ENCODE measurements at regions not wholly inside any gene's neighbourhood (a gene's known extent, or its start where the extent isn't known, plus 50 kb on each side); places are given as distances from the start of the nearest gene placed in this dataset.
"Not testable (repeated sequence)": the region's sequence is repeated elsewhere in the genome, so short reads cannot be mapped to it uniquely, and the experiment has no call there.

DNA sequence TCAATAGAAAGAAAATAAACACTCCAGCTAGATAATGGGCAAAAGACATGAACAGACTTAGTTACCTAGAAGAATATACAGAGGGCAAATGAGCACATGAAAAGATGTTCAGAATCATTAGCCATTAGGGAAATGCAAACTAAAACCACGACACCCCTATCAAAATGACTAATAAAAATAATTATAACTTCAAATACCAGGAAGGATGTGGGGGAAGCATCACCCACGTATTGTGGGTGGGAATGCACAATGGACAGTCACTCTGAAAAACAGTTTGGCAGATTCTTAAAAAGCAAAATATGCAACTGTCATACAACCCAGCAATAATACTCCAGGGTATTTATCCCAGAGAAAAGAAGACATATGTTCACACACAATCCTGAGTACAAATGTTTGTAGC lies 92.6 kb downstream of the DLL1 start:
- DNase-seq (ENCODE audit: low read depth, low spot score), result no peak

DNA sequence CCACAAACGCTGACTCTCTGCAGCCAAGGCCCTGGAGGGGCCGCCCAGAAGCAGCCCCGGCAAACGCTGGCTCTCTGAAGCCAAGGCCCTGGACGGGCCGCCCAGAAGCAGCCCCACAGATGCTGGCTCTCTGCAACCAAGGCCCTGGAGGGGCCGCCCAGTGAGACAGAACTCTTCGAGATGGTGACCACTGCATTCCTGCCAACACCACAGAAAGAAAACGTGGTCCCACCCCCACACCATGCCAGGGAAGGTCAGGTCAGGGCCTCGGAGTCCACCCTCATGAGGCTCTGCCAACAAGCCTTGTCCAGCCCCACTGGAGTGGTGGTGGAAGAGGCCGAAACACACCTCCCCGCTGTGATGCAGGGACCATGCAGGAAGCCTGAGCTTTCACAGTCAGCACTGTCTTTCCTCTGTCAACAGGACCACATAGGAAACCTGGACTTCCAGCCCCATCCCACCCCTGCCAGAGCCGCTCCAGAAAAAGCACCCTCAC lies 97.5 kb downstream of the DLL1 start:
- DNase-seq (ENCODE audit: low read depth, low spot score), result no peak

DNA sequence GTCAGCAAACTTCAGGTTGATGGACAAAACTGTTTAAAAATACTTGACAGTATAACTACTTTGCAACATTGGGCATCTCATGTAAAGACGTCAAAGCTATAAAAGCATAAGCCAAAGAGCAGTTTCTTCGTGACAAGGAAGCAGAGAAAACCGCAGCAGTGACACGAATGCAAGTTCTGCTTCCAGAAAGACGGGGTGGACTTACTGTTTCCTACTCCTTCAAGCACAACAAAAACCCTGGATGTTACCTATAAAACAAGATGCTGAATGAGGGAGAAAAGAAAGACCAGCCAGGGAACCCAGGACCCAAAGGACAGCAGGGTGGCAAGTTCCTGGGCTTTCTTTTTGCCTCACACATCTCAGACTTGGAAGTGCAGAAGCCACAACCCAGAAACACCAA lies 98.0 kb downstream of the DLL1 start:
- no peak for DNase-seq (ENCODE audit: low read depth, low spot score)

DNA sequence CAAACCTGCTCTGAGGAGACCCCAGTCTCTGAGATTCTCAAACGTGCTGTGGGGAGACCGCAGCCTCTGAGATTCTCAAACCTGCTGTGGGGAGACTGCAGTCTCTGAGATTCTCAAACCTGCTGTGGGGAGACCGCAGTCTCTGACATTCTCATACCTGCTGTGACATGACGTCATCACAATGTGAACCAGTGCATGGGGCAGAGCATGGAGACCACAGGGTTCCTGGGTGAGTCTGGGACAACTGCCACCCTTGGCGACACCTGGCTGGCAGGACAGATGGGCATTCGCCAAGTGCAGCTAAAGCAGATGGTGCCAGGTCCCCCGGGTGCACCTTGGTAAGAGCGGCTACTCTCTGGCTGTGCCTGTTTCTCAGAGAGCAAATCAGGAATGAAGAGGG lies 98.8 kb downstream of the DLL1 start:
- DNase-seq (ENCODE audit: low read depth, low spot score), result not testable (repeated sequence)

DNA sequence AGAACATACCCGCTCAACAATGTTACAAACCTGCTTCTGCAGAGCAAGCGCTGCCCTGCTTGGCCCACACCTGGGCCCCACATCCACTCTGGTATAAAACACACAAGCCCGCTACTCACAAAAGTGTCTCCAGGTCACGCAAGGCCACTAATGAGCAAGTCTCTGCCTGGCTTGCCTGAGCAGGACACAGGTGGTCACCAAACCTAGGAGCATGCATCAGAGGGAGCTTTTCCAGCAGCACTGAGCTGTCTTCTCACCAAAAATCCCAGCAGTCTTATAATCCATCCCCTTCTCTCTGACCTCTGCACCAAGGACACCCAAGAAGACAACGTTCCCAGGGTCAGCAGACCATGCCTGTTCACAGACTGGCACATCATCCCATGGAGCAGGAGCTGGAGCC lies 100.8 kb downstream of the DLL1 start:
- no peak for DNase-seq (ENCODE audit: low read depth, low spot score)

DNA sequence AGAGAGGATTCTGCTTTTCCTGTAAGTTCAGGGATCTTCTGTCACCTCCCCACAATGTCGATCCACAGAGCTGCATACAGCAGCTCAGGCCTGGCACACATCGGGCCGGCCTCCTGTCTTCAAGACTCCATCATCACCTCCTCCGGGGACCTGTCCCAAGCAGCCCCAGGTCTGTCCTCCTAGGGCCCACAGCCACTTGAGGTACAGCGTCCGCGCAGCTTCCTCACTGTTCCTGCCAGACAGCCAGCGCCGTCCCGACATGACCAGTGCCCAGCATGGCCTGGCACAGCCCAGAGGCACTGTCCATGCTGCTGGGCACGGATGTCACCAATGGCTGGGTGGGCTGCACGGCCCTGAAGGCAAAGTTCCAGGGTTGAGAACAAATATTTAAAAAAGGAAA lies 101.6 kb downstream of the DLL1 start:
- no peak for DNase-seq (ENCODE audit: low read depth, low spot score)

DNA sequence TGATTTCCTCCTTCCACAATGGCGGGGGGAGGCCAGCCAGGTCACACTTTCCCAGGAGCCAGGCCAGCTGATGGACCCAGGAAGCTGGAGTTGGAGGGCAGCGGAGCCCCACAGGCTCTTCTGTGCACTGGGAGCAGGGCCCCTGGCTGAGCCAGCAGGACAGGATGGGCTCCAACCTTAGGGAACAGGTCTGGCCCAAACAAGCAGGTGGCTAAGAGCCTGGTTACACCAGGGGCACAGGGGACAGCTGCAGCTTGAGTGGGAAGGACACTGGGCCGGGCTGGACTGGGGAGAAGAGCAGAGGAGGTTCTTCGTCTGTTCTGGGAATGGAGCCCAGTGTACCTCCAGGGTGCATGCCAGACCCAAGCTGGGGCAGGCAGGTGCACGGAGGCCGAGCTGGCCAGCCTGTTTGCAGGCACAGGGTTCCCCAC lies 102.3 kb downstream of the DLL1 start:
- no peak for DNase-seq (ENCODE audit: low read depth, low spot score)

DNA sequence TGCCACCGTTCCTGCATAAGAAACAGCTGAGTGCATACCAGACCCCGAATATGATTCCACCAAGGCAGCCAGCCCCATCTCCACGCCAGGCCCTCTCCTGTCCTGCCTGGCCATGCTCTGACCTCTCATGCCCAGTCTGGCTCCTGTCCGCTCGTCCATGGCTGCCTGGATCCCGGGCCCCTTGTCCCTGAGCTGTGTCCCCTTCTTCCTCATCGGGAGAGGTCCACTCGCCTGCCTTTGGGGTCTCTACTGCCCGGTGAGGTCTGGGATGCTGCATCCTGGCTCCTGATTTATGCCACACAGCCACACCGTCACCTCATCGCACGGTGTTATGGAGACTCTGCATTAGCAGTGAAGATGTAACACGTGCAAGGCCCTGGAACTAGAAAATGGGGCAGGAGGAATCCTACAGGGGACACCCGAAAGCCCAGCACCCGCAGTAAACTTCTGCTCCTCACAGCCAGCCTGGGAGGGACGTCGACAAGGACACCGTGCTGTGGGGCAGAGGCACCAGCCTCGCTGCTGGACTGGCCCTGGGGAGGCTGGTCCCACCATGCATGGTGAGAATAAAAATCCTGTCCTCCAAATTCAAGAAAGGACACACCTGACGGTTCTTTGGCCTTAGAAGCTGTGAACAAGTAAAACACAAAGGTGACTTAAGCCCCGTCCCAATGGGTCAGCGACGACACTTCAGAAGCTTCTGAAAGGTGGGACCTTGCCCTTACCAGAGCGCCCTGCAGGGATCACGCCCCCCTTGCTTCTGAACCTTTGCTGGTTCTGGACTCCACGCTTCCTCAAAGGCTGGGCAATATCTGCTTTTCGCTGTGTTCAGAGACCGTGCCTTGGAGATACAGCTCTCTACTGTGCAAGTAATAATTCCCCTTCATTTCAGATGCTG lies 103.0 kb downstream of the DLL1 start:
- no peak for DNase-seq (ENCODE audit: low read depth, low spot score)

DNA sequence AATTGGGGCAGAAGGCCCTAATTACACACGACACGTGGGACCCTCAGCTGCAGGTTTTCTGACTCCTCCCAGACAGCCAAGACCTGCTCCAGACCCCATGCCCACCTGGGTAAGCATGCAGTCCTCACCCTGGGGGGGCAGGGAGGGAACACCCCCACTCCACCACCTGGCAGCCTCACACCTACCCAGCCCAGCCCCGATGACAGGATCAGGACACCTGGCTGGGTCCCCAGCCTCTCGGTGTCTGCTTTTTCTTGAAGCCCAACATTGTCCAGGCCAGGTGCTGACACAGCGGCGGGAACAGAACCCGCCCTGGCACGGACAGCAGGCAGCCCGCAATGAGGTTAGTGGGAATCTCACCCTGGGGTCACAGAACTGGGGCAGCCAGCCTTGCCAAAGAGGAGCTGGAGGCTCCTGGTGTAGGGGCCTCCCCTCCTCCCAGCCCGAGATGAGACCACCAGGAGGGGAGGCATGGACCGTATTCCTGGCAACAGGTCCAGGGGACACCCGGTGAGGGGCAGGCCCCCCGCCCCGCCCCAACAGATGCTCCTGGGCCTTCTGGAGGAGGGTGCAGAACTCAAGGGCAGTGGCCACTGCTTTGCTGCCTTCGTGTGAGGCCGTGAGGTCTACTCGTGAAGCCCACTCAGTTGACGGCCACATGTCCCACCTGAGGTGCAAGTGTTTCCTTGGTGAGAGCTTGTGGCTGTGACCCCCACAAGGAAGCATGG lies 103.8 kb downstream of the DLL1 start:
- DNase-seq (ENCODE audit: low read depth, low spot score), result no peak

DNA sequence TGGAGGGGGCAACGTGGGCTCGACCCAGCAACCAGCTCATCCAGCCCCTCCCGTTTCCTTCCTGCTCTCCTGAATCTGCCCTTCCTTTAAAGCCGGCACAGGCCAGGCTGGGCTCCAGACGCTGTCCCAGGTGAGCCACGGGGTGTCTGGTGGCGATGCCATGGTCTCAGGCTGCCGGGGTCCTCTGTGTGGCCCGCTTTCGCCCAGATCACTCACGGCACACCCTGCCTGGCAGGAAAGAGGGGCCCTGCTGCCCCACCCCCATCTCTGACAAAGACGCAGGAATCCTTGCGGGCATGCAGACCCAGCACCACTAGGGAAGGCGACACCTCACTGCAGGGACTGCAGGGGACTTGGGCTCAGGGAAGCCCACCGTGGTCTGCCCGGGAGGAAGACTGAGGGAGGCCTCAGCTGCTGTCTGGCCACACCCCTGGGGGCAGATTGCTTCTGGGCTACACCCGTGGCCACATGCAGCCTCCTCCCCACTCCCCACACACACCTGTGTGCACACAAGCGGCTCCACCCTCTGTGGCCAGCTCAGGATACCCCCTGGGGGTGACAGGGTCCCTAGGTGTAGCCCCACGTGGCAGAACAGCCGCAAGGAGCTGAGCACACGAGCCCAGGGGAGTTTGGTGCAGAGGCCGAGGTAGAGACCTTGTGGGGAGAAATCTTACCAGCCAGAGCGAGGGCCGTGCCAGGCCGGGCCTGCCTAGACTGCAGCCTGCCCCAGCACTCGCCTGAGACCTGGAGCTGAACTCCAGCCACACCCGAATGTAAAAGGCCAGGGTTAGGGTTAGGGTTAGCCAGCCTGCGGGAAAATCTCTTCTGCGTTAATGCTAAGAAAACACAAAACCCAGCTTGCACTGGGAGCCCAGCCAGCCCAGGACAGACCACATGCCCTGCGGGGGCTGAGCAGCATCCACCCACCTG lies 104.6 kb downstream of the DLL1 start:
- DNase-seq (ENCODE audit: low read depth, low spot score), result no peak

DNA sequence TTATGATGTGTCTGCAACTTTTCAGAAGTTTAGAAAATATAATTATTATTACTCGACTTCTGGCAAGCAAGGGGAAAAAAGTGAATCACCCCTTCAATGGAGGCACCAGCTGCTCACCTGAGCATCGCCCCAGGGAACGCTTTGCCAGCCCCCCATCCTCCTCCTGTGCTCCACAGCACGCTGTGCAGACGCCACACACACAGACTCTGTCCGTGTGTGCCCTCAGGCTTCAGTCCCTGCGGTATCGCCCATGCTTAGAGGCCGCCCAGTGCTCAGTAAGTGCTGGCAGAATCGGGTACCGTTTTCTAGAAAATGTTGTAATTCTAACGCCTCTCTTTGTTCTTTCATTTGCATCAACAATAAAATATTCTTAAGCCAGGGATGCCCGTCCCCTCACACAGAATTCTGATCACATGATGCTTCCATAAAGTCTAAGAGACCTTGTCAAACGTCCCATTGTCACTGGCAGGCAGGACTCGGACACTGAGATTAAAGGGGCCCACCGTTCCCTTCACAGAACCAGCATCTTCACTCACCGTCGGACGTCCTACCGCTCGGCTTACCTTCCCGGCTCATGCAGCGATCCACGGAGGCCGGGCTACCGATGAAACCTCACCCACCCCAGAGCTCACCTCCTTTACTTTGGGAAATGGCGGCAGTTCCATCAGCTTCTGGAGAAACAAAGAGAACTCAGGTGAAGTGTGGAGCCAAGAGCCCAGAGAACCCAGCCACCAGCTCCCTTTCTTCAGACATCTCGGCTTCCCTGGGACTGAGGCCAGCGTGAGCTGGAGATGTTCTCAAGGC lies 105.5 kb downstream of the DLL1 start:
- no peak for DNase-seq (ENCODE audit: low read depth, low spot score)

DNA sequence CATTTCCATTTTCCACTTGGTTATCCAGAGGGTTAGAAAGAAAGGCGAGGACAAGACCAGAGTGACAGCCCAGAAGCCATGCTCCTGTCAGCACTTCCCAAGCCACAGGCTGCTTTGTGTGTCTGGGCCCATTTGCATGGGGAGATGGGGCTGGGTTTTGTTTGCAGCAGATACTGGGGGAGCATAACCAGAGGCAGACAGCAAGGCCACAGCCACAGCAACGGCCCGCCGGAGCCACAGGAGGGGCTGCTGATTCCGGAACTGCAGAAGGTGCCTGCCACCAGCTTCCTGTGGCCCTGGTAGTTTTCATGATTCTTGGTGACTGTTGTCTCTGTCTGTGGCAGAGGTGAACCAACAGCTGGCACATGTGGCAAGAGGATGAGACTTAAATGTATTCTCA lies 106.6 kb downstream of the DLL1 start:
- DNase-seq (ENCODE audit: low read depth, low spot score), result no peak

DNA sequence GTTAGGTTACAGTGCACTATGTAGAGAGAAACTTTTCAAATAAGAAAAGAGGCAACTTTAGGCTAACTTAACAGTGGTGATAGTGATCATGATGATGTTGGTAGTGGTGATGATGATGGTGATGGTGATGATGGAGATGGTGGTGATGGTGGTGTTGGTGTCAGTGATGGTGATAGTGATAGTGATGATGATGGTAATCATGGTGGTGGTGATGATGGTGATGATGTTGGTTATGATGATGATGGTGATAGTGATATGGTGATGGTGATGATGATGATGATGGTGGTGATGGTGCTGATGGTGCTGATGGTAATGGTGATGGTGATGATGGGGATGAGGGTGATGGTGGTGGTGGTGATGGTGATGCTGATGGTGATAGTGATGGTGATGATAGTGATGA lies 107.4 kb downstream of the DLL1 start:
- DNase-seq (ENCODE audit: low read depth, low spot score), result no peak

DNA sequence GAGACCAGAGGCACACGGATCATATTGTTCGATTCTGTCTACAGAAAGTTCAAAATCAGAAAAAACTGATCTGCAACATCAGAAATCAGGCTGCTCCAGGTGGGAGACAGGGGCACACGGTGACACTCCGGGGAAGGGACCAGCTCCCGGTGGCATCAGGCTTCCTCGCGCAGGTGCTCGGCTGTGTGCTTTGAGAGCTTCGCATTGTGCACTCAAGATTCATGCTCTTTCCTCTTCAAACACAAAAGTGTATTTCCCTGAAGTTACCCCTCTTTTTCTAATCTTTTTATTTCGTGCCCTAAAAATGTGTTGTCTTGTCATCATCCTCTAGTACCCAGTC lies 108.1 kb downstream of the DLL1 start:
- DNase-seq (ENCODE audit: low read depth, low spot score), result no peak

DNA sequence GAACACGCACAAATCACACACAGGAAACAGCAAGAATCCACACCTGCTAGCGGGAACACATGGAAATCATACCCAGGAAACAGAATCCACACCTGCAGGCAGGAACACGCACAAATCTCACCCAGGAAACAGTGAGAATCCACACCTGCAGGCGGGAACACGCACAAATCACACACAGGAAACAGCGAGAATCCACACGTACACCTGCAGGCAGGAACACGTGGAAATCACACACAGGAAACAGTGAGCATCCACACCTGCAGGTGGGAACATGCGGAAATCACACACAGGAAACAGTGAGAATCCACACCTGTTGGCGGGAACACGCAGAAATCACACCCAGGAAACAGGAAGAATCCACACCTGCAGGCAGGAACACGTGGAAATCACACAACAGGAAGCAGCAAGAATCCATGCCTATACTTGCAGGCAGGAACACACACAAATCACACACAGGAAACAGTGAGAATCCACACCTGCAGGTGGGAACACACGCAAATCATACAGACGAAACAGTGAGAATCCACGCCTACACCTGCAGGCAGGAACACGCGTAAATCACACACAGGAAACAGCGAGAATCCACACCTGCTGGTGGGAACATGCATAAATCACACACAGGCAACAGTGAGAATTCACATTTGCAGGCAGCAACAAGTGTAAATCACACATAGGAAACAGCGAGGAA lies 108.6 kb downstream of the DLL1 start:
- no peak for DNase-seq (ENCODE audit: low read depth, low spot score)

DNA sequence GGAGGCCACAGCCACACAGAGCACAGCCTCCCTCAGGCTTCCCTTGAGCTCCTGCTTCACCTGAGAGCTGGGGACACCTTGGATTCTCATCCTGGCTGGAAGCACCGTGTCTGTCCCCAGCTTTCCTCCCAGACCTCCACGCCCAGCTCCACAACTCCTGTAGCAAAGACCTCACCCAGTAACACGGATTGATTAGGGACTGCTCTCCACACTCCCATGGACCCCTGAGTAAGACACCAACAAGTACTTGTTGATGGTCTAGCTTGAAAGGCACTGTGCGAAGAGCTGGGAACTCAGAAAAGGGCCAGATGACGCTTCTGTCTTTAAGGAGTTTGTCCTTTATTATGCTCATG lies 109.6 kb downstream of the DLL1 start:
- DNase-seq (ENCODE audit: low read depth, low spot score), result no peak

DNA sequence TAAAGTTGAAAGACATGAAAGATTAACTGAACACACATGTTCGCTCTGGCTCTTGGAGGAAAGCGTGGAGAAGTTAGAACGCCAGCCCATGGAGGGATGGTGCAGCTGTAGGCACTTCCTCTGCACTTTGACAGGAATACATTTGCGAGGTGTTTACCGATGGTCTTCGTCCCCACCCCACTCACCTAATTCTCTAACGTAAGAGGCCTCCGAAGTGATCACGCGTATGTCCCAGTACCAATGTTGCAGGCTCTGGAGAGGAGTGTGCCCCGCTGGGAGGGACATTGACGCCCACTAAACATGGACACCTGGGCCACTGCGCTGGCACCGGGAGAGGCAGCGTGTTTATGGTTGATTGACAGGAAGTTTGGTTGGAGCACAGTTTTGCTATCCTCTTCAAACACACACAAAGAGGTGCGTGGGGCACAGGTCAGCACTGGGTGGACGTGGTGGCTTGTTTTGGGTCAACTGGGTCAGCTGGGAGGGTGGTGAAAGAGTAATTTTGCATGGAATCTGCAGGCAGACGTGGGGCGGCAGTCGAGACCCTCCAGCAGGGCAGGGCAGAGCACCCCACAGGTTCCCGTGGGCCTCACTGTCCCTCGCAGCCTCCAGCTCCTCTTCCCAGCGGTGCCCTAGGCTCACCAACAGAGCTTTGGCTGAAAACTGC lies 110.1 kb downstream of the DLL1 start:
- DNase-seq (ENCODE audit: low read depth, low spot score), result no peak

DNA sequence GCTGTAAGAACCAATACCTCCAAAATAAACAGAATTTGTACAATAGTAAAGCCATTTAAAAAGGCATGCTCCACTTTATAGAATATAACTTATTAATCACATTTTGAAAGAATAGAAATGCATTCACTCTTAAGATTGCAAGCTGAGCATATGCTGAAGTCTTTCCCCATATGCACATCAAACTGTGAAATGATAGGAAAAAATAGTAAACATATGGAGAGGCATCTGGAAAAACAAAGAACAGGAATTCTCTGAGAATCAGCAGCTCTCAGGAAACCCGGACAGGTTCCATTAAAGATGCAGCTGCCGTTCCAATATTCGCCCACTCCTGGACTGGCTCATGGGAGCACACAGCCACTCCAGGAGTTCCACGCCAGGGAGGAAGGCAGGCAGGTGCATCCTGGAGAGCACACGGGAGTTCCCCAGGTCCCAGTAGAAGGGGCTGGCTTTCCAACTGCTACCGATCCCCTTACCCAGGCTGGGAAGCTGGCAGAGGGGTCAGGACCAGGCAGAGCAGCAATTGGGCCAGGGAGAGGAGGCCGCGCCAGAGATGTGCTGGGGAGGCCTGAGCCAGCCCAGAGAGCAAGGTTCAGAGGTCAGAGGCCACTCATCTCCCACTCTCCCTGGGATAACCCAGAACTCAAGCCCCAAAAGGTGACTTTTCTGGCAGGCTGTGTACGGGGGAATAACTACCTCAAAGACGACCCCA lies 111.1 kb downstream of the DLL1 start:
- no peak for DNase-seq (ENCODE audit: low read depth, low spot score)
